Endodermal cell (in vitro differentiated cells): ENCODE measurements at regions not wholly inside any gene's neighbourhood (a gene's known extent, or its start where the extent isn't known, plus 50 kb on each side); places are given as distances from the start of the nearest gene placed in this dataset.

Experiments used
- DNase-seq: peaks from one replicate; pipeline ENCODE4 v3.0.0-alpha.2; 2017
- H3K27ac ChIP-seq: 2 replicates; pipeline ENCODE4 v1.5.1; 2013; ENCODE audit warnings: mild to moderate bottlenecking, low read depth, low read length, moderate library complexity
- H3K27me3 ChIP-seq: 2 replicates; pipeline ENCODE4 v1.6.1; 2013; ENCODE audit warnings: mild to moderate bottlenecking, low read length, moderate library complexity; ENCODE audit not compliant: insufficient read depth, control insufficient read depth, poor library complexity, severe bottlenecking
- H3K36me3 ChIP-seq: 2 replicates; pipeline ENCODE4 v1.7.0; 2013; ENCODE audit warnings: mild to moderate bottlenecking, low read length, moderate library complexity; ENCODE audit not compliant: control insufficient read depth, insufficient read depth
- H3K4me1 ChIP-seq: one replicate; pipeline ENCODE4 v1.7.0; 2013; ENCODE audit warnings: low read length; ENCODE audit not compliant: control insufficient read depth, insufficient read depth
- H3K4me3 ChIP-seq: 2 replicates; pipeline ENCODE4 v1.5.1; 2013; ENCODE audit warnings: mild to moderate bottlenecking, low read length, moderate library complexity
- H3K9ac ChIP-seq: 2 replicates; pipeline ENCODE4 v1.6.1; 2013; ENCODE audit warnings: mild to moderate bottlenecking, low read length, moderate library complexity; ENCODE audit not compliant: poor library complexity, severe bottlenecking; ENCODE audit errors: extremely low read depth
- H3K9me3 ChIP-seq: 2 replicates; pipeline ENCODE4 v1.6.1; 2013; ENCODE audit warnings: mild to moderate bottlenecking, low read length, moderate library complexity; ENCODE audit not compliant: control insufficient read depth
- H3K27ac Mint-ChIP-seq: 2 replicates; pipeline ENCODE4 v1.8.0; 2020; ENCODE audit warnings: mixed read lengths
- H3K27me3 Mint-ChIP-seq: 2 replicates; pipeline ENCODE4 v1.8.0; 2021; ENCODE audit warnings: mild to moderate bottlenecking, mixed read lengths; ENCODE audit not compliant: insufficient read depth
- H3K36me3 Mint-ChIP-seq: 2 replicates; pipeline ENCODE4 v1.8.0; 2020; ENCODE audit warnings: low read depth, mixed read lengths
- H3K4me1 Mint-ChIP-seq: 2 replicates; pipeline ENCODE4 v1.8.0; 2020; ENCODE audit warnings: mixed read lengths
- H3K4me3 Mint-ChIP-seq: 2 replicates; pipeline ENCODE4 v1.8.0; 2020; ENCODE audit warnings: mild to moderate bottlenecking, moderate library complexity, mixed read lengths
- H3K9me3 Mint-ChIP-seq: 2 replicates; pipeline ENCODE4 v1.8.0; 2020; ENCODE audit warnings: mild to moderate bottlenecking, mixed read lengths
- WGBS, 2 experiments: methylation state at CpG; one replicate each; pipeline versions ENCODE4 v1.1.5 to v1.1.7; 2013; ENCODE audit warnings: missing lambda C conversion rate in 2 of 2, mixed read lengths in 1 of 2; ENCODE audit not compliant: insufficient coverage in 1 of 2, insufficient read length in 1 of 2; 5-methylcytosine and 5-hydroxymethylcytosine counted together
- TF ChIP-seq, protein P1 (sequence below): fragments of 200-600 bp; sonication (generic); conservative IDR thresholded peaks from 2 replicates; pipeline ENCODE4 v1.5.0; 2021; ENCODE audit warnings: antibody characterized with exemption, mild to moderate bottlenecking

DNA sequence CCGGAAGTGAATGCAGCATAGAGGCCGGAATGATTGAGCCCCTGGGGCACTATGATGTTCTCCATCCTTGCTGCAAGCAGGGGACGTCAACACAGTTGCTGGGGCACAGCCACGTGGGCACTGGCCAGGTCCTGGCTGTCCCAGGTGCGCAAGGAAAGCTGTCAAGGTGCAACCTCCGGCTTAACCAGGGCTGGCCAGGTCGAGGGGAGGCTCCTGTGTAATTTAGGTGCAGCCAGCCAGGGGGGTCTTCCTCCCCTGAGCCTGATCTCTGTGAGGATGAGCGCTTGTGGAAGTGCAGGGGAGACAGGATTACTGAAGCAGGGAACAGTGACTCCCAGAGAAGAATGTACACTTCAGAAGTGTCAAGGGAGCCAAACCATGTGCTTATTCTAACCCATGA, 852.8 kb upstream of the TMEM132C start:
- Mint-ChIP-seq H3K27me3 (peaks cover 20% of the 10 kb centered on the region), H3K9me3 (peaks cover 4% of the 10 kb centered on the region), H3K36me3 (no peaks in the 10 kb centered on the region), H3K4me1 (peaks cover 19% of the 10 kb centered on the region), H3K4me3 (no peak overlapping the region), H3K27ac (no peak overlapping the region)
- Histone ChIP-seq H3K4me1 (peaks cover 7% of the 10 kb centered on the region), H3K9me3 (no peaks in the 10 kb centered on the region), H3K4me3 (no peak overlapping the region), H3K9ac (no peak overlapping the region), H3K36me3 (no peaks in the 10 kb centered on the region), H3K27me3 (peaks cover 8% of the 10 kb centered on the region), H3K27ac (no peak overlapping the region)
- TF ChIP-seq, protein P1, sequence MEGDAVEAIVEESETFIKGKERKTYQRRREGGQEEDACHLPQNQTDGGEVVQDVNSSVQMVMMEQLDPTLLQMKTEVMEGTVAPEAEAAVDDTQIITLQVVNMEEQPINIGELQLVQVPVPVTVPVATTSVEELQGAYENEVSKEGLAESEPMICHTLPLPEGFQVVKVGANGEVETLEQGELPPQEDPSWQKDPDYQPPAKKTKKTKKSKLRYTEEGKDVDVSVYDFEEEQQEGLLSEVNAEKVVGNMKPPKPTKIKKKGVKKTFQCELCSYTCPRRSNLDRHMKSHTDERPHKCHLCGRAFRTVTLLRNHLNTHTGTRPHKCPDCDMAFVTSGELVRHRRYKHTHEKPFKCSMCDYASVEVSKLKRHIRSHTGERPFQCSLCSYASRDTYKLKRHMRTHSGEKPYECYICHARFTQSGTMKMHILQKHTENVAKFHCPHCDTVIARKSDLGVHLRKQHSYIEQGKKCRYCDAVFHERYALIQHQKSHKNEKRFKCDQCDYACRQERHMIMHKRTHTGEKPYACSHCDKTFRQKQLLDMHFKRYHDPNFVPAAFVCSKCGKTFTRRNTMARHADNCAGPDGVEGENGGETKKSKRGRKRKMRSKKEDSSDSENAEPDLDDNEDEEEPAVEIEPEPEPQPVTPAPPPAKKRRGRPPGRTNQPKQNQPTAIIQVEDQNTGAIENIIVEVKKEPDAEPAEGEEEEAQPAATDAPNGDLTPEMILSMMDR, result no peak
- DNase-seq, result no peak
- WGBS, 2 experiments, result 82 to 98% methylated on average over 6 to 8 of the region's 8 CpGs

DNA sequence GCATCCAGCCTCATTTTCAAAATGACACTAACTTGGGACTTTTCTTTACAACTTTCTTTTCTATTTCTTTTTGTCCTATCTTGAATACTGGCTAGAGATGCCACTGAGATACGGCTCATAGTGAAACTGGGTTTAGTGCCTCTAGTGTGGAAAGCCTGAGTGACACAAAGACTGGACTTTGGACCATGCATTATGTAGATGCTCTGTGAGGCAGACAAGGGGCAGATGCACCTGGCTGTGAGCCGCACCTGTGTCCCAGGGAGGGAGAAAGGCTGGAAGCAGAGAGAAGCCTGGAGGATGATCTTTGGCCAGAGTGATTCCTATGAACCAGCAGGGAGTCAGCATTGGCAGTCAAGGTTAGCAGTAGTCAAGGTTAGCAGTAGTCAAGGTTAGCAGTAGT, 852.3 kb upstream of the TMEM132C start:
- peaks cover 15% of the 10 kb centered on the region for H3K4me1 Mint-ChIP-seq
- no peaks in the 10 kb centered on the region for H3K9me3 ChIP-seq
- H3K27me3 Mint-ChIP-seq, result peaks cover 20% of the 10 kb centered on the region
- H3K27me3 ChIP-seq, result peaks cover 8% of the 10 kb centered on the region
- H3K4me3 ChIP-seq, result no peak overlapping the region
- no peaks in the 10 kb centered on the region for H3K36me3 Mint-ChIP-seq
- no peak overlapping the region for H3K9ac ChIP-seq
- no peaks in the 10 kb centered on the region for H3K36me3 ChIP-seq
- H3K9me3 Mint-ChIP-seq, result peaks cover 4% of the 10 kb centered on the region
- DNase-seq, result no peak
- WGBS, 2 experiments, result 87 to 88% methylated on average over 1 to 2 of the region's 2 CpGs
- no peak overlapping the region for H3K4me3 Mint-ChIP-seq
- H3K27ac ChIP-seq, result no peak overlapping the region
- H3K27ac Mint-ChIP-seq, result no peak overlapping the region
- peaks cover 6% of the 10 kb centered on the region for H3K4me1 ChIP-seq
- TF ChIP-seq, protein P1, result no peak

DNA sequence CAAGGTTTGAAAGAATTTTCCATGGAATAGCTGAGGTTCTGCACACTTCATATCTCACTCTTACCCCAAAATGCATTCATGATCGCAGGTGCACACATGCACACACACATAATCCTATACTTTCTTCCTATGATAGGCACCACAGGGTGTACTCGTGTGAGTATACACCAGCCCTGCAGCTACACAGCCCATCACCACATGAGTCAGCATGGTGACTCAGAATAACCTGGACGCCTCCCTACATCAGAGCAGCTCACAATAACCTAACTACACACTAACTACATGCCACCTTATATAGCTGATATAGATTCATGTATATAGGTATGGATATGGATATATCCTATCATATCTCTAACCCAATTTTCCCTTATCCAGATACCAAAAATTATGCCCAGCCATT, 850.2 kb upstream of the TMEM132C start:
- H3K27ac ChIP-seq, result no peak overlapping the region
- Mint-ChIP-seq H3K4me3 (no peak overlapping the region), H3K9me3 (peaks cover 4% of the 10 kb centered on the region), H3K4me1 (peaks cover 13% of the 10 kb centered on the region), H3K27ac (no peak overlapping the region), H3K36me3 (no peaks in the 10 kb centered on the region), H3K27me3 (peaks cover 13% of the 10 kb centered on the region)
- no peak overlapping the region for H3K4me3 ChIP-seq
- no peak overlapping the region for H3K9ac ChIP-seq
- H3K27me3 ChIP-seq, result no peaks in the 10 kb centered on the region
- no peaks in the 10 kb centered on the region for H3K4me1 ChIP-seq
- H3K9me3 ChIP-seq, result no peaks in the 10 kb centered on the region
- TF ChIP-seq, protein P1, result no peak
- no peaks in the 10 kb centered on the region for H3K36me3 ChIP-seq
- WGBS, 2 experiments, result 88 to 100% methylated on average over 2 to 3 of the region's 3 CpGs
- DNase-seq, result no peak
